ENCODE measurements at regions not wholly inside any gene's neighbourhood (a gene's known extent, or its start where the extent isn't known, plus 50 kb on each side); places are given as distances from the start of the nearest gene placed in this dataset.

- Histone ChIP-seq H4K20me1 (ENCODE audit: control insufficient read depth, extremely low read depth, insufficient read depth, low read length) (no peaks in the 10 kb centered on the region), H3K27ac (ENCODE audit: control insufficient read depth, insufficient read depth, low read length) (no peak overlapping the region), H3K9me1 (ENCODE audit: control insufficient read depth, extremely low read depth, insufficient read depth, low read length) (no peaks in the 10 kb centered on the region), H3K9ac (ENCODE audit: control insufficient read depth, extremely low read depth, insufficient read depth, low read length) (no peak overlapping the region), H3K4me2 (ENCODE audit: control insufficient read depth, extremely low read depth, insufficient read depth, low read depth, low read length) (no peak overlapping the region), H3K4me1 (ENCODE audit: control insufficient read depth, extremely low read depth, insufficient read depth, low read length) (no peaks in the 10 kb centered on the region), H2AFZ (ENCODE audit: control insufficient read depth, low read length) (no peak overlapping the region), H3K4me3 (ENCODE audit: control insufficient read depth in 2 of 3, extremely low read depth in 1 of 3, insufficient read depth in 2 of 3, low read depth in 1 of 3, low read length in 3 of 3) (no peak overlapping the region), H3K79me2 (ENCODE audit: control insufficient read depth, insufficient read depth, low read length) (no peaks in the 10 kb centered on the region), H3K36me3 (ENCODE audit: control insufficient read depth in 2 of 2, extremely low read depth in 1 of 2, insufficient read depth in 2 of 2, low read length in 2 of 2) (no peaks in the 10 kb centered on the region), H3K27me3 (ENCODE audit: control insufficient read depth, extremely low read depth, insufficient read depth, low read length) (no peaks in the 10 kb centered on the region), H3K9me3 (ENCODE audit: control insufficient read depth, low read depth, low read length) (peaks cover 12% of the 10 kb centered on the region)
- TF ChIP-seq CTCF (optimal IDR thresholded peaks at IDR 0.05 in 1 of 3, IDR thresholded peaks at IDR 0.05 in 1 of 3, conservative IDR thresholded peaks at IDR 0.05 in 1 of 3; ENCODE audit: extremely low read depth in 1 of 3, insufficient read depth in 2 of 3, low read length in 3 of 3) = no peak
- TF ChIP-seq EZH2 (IDR thresholded peaks at IDR 0.05; ENCODE audit: low read length) = no peak
- no peak for DNase-seq (ENCODE audit: low read depth, low spot score)
- dilution Hi-C loops (cut with MboI; ENCODE audit: extremely low pct_ligation_motif_present, low sequenced_read_pairs) = no loop called here
- FAIRE-seq = no peak
These were observed 477.1 kb upstream of the TSHZ3 start for GRCh38 chr19:31826325-31826724.

- Histone ChIP-seq H3K4me3 (ENCODE audit: control insufficient read depth in 2 of 3, extremely low read depth in 1 of 3, insufficient read depth in 2 of 3, low read depth in 1 of 3, low read length in 3 of 3) (no peak overlapping the region), H3K9me1 (ENCODE audit: control insufficient read depth, extremely low read depth, insufficient read depth, low read length) (no peaks in the 10 kb centered on the region), H3K27me3 (ENCODE audit: control insufficient read depth, extremely low read depth, insufficient read depth, low read length) (no peaks in the 10 kb centered on the region), H3K9me3 (ENCODE audit: control insufficient read depth, low read depth, low read length) (peaks cover 10% of the 10 kb centered on the region), H2AFZ (ENCODE audit: control insufficient read depth, low read length) (no peak overlapping the region), H3K79me2 (ENCODE audit: control insufficient read depth, insufficient read depth, low read length) (no peaks in the 10 kb centered on the region), H3K4me1 (ENCODE audit: control insufficient read depth, extremely low read depth, insufficient read depth, low read length) (no peaks in the 10 kb centered on the region), H4K20me1 (ENCODE audit: control insufficient read depth, extremely low read depth, insufficient read depth, low read length) (no peaks in the 10 kb centered on the region), H3K4me2 (ENCODE audit: control insufficient read depth, extremely low read depth, insufficient read depth, low read depth, low read length) (no peak overlapping the region), H3K27ac (ENCODE audit: control insufficient read depth, insufficient read depth, low read length) (no peak overlapping the region), H3K36me3 (ENCODE audit: control insufficient read depth in 2 of 2, extremely low read depth in 1 of 2, insufficient read depth in 2 of 2, low read length in 2 of 2) (no peaks in the 10 kb centered on the region), H3K9ac (ENCODE audit: control insufficient read depth, extremely low read depth, insufficient read depth, low read length) (no peak overlapping the region)
- TF ChIP-seq EZH2 (IDR thresholded peaks at IDR 0.05; ENCODE audit: low read length) (no peak), CTCF (optimal IDR thresholded peaks at IDR 0.05 in 1 of 3, IDR thresholded peaks at IDR 0.05 in 1 of 3, conservative IDR thresholded peaks at IDR 0.05 in 1 of 3; ENCODE audit: extremely low read depth in 1 of 3, insufficient read depth in 2 of 3, low read length in 3 of 3) (no peak)
- dilution Hi-C loops (cut with MboI; ENCODE audit: extremely low pct_ligation_motif_present, low sequenced_read_pairs) = no loop called here
- DNase-seq (ENCODE audit: low read depth, low spot score) (no peak), FAIRE-seq (no peak)
These were observed 482.4 kb upstream of the TSHZ3 start for GRCh38 chr19:31831421-31832175.

Data from keratinocyte (primary cell).